ENCODE measurements at regions not wholly inside any gene's neighbourhood (a gene's known extent, or its start where the extent isn't known, plus 50 kb on each side); places are given as distances from the start of the nearest gene placed in this dataset.

- no peak for DNase-seq (ENCODE audit: low read depth, low spot score)
Observed at GRCh38 chr18:67239826-67240225, 276.7 kb downstream of the DSEL start.

- no peak for DNase-seq (ENCODE audit: low read depth, low spot score)
Observed at GRCh38 chr18:67232991-67233390, 283.5 kb downstream of the DSEL start.

GRCh38 chr18:67232406-67232805, 284.1 kb downstream of the DSEL start:
- DNase-seq (ENCODE audit: low read depth, low spot score), result peak; percentile 62

GRCh38 chr18:67222887-67223286, 293.6 kb downstream of the DSEL start:
- DNase-seq (ENCODE audit: low read depth, low spot score), result no peak

- no peak for DNase-seq (ENCODE audit: low read depth, low spot score)
Observed at GRCh38 chr18:67219821-67220220, 296.7 kb downstream of the DSEL start.

- DNase-seq (ENCODE audit: low read depth, low spot score), result no peak
Observed at GRCh38 chr18:67218556-67218955, 298.0 kb downstream of the DSEL start.

- DNase-seq (ENCODE audit: low read depth, low spot score), result peak; percentile 75
Observed at GRCh38 chr18:67217551-67218166, 298.9 kb downstream of the DSEL start.

- DNase-seq (ENCODE audit: low read depth, low spot score), result peak; percentile 10
Observed at GRCh38 chr18:67216846-67217245, 299.7 kb downstream of the DSEL start.

- no peak for DNase-seq (ENCODE audit: low read depth, low spot score)
Observed at GRCh38 chr18:67215686-67216085, 300.8 kb downstream of the DSEL start.

- no peak for DNase-seq (ENCODE audit: low read depth, low spot score)
Observed at GRCh38 chr18:67211646-67212045, 304.9 kb downstream of the DSEL start.

GRCh38 chr18:67200665-67201064, 315.9 kb downstream of the DSEL start:
- no peak for DNase-seq (ENCODE audit: low read depth, low spot score)

- DNase-seq (ENCODE audit: low read depth, low spot score), result peak; percentile 70
Observed at GRCh38 chr18:67199993-67200617, 316.4 kb downstream of the DSEL start.

GRCh38 chr18:67194886-67195285, 321.6 kb downstream of the DSEL start:
- DNase-seq (ENCODE audit: low read depth, low spot score), result no peak

GRCh38 chr18:67192535-67192934, 324.0 kb downstream of the DSEL start:
- no peak for DNase-seq (ENCODE audit: low read depth, low spot score)

- no peak for DNase-seq (ENCODE audit: low read depth, low spot score)
Observed at GRCh38 chr18:67183398-67183797, 333.1 kb downstream of the DSEL start.

GRCh38 chr18:67179726-67180125, 336.8 kb downstream of the DSEL start:
- DNase-seq (ENCODE audit: low read depth, low spot score), result no peak

GRCh38 chr18:67159662-67160061, 356.9 kb downstream of the DSEL start:
- DNase-seq (ENCODE audit: low read depth, low spot score), result no peak

- no peak for DNase-seq (ENCODE audit: low read depth, low spot score)
Observed at GRCh38 chr18:67154979-67155378, 361.5 kb downstream of the DSEL start.

- peak; percentile 3 for DNase-seq (ENCODE audit: low read depth, low spot score)
Observed at GRCh38 chr18:67151366-67151765, 365.2 kb downstream of the DSEL start.

- DNase-seq (ENCODE audit: low read depth, low spot score), result no peak
Observed at GRCh38 chr18:67145586-67146292, 370.8 kb downstream of the DSEL start.

GRCh38 chr18:67144329-67144728, 372.2 kb downstream of the DSEL start:
- DNase-seq (ENCODE audit: low read depth, low spot score), result no peak

GRCh38 chr18:67143028-67143427, 373.5 kb downstream of the DSEL start:
- no peak for DNase-seq (ENCODE audit: low read depth, low spot score)

- no peak for DNase-seq (ENCODE audit: low read depth, low spot score)
Observed at GRCh38 chr18:67142604-67143003, 373.9 kb downstream of the DSEL start.

All from astrocyte of the hippocampus (primary cell).